CD4-positive, alpha-beta memory T cell (primary cell): ENCODE measurements at regions not wholly inside any gene's neighbourhood (a gene's known extent, or its start where the extent isn't known, plus 50 kb on each side); places are given as distances from the start of the nearest gene placed in this dataset.

Experiments used
- CTCF ChIA-PET: fragments of 350-600 bp; sonication (Branson Sonifier 250); formaldehyde crosslinking; loops from one replicate; lab custom pipeline; 2021; ENCODE audit warnings: inconsistent platforms; ENCODE audit not compliant: partially characterized antibody; lab: Charles Lee
- POLR2A ChIA-PET: fragments of 350-600 bp; sonication (Branson Sonifier 250); formaldehyde crosslinking; loops from one replicate; lab custom pipeline; 2021; ENCODE audit not compliant: partially characterized antibody; lab: Charles Lee
- DNase-seq, 5 donors: peaks; one replicate each; pipeline versions ENCODE4 v3.0.0 to v3.0.0-alpha.2; 2020 to 2022; ENCODE audit warnings: mixed read lengths in 1 of 5
- H3K27ac ChIP-seq: one replicate; pipeline ENCODE4 v1.7.0; 2013; ENCODE audit warnings: low read depth, low read length
- H3K27me3 ChIP-seq: 2 replicates; pipeline ENCODE4 v1.7.0; 2013; ENCODE audit warnings: mild to moderate bottlenecking, low read length, moderate library complexity; ENCODE audit not compliant: insufficient read depth
- H3K36me3 ChIP-seq: 2 replicates; pipeline ENCODE4 v1.7.0; 2013; ENCODE audit warnings: mild to moderate bottlenecking, low read length, moderate library complexity; ENCODE audit not compliant: insufficient read depth
- H3K4me1 ChIP-seq: 2 replicates; pipeline ENCODE4 v1.7.0; 2013; ENCODE audit warnings: mild to moderate bottlenecking, low read length, moderate library complexity; ENCODE audit not compliant: insufficient read depth
- H3K4me3 ChIP-seq, 2 donors: one replicate each; pipeline ENCODE4 v1.7.0; 2013; ENCODE audit warnings: low read length in 2 of 2, mild to moderate bottlenecking in 1 of 2
- H3K9me3 ChIP-seq, 2 donors: one replicate each; pipeline ENCODE4 v1.7.0; 2013; ENCODE audit warnings: low read length in 2 of 2, control low read depth in 1 of 2; ENCODE audit not compliant: control insufficient read depth in 1 of 2
- H3K27ac Mint-ChIP-seq, 7 donors: one replicate each; pipeline ENCODE4 v1.8.0; 2020 to 2021; ENCODE audit warnings: mixed read lengths in 7 of 7, mild to moderate bottlenecking in 6 of 7, inconsistent platforms in 3 of 7, moderate library complexity in 3 of 7
- H3K27me3 Mint-ChIP-seq, 2 donors: one replicate each; pipeline ENCODE4 v1.8.0; 2020 to 2021; ENCODE audit warnings: mixed read lengths in 2 of 2
- H3K36me3 Mint-ChIP-seq, 2 donors: one replicate each; pipeline ENCODE4 v1.8.0; 2020 to 2021; ENCODE audit warnings: mixed read lengths in 2 of 2, inconsistent platforms in 1 of 2, mild to moderate bottlenecking in 1 of 2
- H3K4me1 Mint-ChIP-seq, 4 donors: one replicate each; pipeline ENCODE4 v1.8.0; 2020 to 2021; ENCODE audit warnings: mixed read lengths in 4 of 4, mild to moderate bottlenecking in 1 of 4
- H3K4me3 Mint-ChIP-seq, 8 donors: one replicate each; pipeline ENCODE4 v1.8.0; 2020 to 2021; ENCODE audit warnings: mixed read lengths in 8 of 8, mild to moderate bottlenecking in 7 of 8, moderate library complexity in 6 of 8, inconsistent platforms in 3 of 8
- H3K9me3 Mint-ChIP-seq, 8 donors: one replicate each; pipeline ENCODE4 v1.8.0; 2020 to 2021; ENCODE audit warnings: mixed read lengths in 8 of 8, mild to moderate bottlenecking in 5 of 8, inconsistent platforms in 3 of 8, moderate library complexity in 1 of 8
- intact Hi-C: fragments of 100-400 bp; cut with micrococcal nuclease; formaldehyde crosslinking; loops from one replicate; pipeline ENCODE4 v1.15.1; 2023

- Histone ChIP-seq H3K4me3 (no peak overlapping the region), H3K27ac (no peak overlapping the region), H3K27me3 (no peaks in the 10 kb centered on the region), H3K4me1 (no peaks in the 10 kb centered on the region), H3K36me3 (no peaks in the 10 kb centered on the region), H3K9me3 (no peaks in the 10 kb centered on the region)
- H3K27me3 Mint-ChIP-seq, result no peaks in the 10 kb centered on the region
- no peaks in the 10 kb centered on the region for H3K36me3 Mint-ChIP-seq
- ChIA-PET CTCF (no interaction called here), POLR2A (no interaction called here)
- no peak for DNase-seq
- H3K4me1 Mint-ChIP-seq, result no peaks in the 10 kb centered on the region
- intact Hi-C loops, result no loop called here
- H3K4me3 Mint-ChIP-seq, result no peak overlapping the region
- peaks cover 0 to 14% (median 6%) of the 10 kb centered on the region in 8 donors for H3K9me3 Mint-ChIP-seq
- H3K27ac Mint-ChIP-seq, result no peak overlapping the region
Observed at GRCh38 chr3:74897006-74897405, 282.5 kb upstream of the CNTN3 start.

GRCh38 chr3:74891312-74891711, 276.9 kb upstream of the CNTN3 start:
- intact Hi-C loops, result no loop called here
- Histone ChIP-seq H3K36me3 (no peaks in the 10 kb centered on the region), H3K27me3 (no peaks in the 10 kb centered on the region), H3K9me3 (no peaks in the 10 kb centered on the region), H3K4me3 (no peak overlapping the region), H3K27ac (no peak overlapping the region), H3K4me1 (no peaks in the 10 kb centered on the region)
- Mint-ChIP-seq H3K4me1 (no peaks in the 10 kb centered on the region), H3K4me3 (no peak overlapping the region), H3K27ac (no peak overlapping the region), H3K27me3 (no peaks in the 10 kb centered on the region), H3K36me3 (no peaks in the 10 kb centered on the region), H3K9me3 (peaks cover 0 to 24% (median 6%) of the 10 kb centered on the region in 8 donors)
- POLR2A ChIA-PET, result no interaction called here
- CTCF ChIA-PET, result no interaction called here
- DNase-seq, result no peak

DNA sequence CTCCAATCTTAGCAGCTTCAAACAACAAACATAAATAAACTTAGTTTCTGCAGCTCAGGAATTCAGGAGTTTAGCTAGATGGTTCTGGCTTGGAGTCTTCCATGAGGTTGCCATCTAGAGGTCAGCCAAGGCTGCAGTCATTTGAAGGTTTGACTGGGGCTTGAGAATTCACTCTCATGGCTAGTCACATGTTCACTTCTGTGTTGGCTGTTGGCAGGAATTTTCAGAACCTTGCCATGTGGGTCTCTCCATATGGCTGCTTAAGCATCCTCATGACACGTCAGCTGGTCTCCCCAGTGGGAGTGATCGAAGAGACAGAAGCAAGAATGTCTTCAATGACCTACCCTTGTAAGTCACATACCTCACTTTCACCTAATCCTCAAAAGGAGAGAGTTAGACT, 269.2 kb upstream of the CNTN3 start:
- DNase-seq, result no peak
- CTCF ChIA-PET, result no interaction called here
- intact Hi-C loops, result no loop called here
- Histone ChIP-seq H3K4me3 (no peak overlapping the region), H3K36me3 (no peaks in the 10 kb centered on the region), H3K27me3 (no peaks in the 10 kb centered on the region), H3K4me1 (no peaks in the 10 kb centered on the region), H3K27ac (no peak overlapping the region), H3K9me3 (no peaks in the 10 kb centered on the region)
- Mint-ChIP-seq H3K4me1 (no peaks in the 10 kb centered on the region), H3K9me3 (peaks cover 0 to 22% (median 7%) of the 10 kb centered on the region in 8 donors), H3K4me3 (no peak overlapping the region), H3K27ac (no peak overlapping the region), H3K27me3 (no peaks in the 10 kb centered on the region), H3K36me3 (no peaks in the 10 kb centered on the region)
- POLR2A ChIA-PET, result no interaction called here

DNA sequence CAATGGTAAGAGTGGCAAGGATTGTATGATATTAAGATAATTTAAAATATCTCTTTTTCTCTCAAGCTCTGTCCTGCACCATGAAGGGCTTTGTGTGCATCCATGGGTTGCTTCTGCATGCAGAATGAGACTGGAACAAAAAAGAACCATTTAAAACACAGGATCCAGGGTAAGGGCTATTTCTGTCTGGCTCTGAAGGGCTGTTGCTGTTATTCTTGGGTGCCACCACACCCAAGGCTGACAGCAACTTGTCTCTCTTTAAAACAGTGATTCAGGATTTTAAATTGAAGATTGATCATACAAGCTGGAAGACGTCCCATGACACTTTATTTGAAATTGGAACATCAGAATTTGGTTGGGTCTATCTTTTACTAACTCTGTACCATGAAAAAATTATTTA, 268.8 kb upstream of the CNTN3 start:
- intact Hi-C loops, result no loop called here
- no peaks in the 10 kb centered on the region for H3K27me3 ChIP-seq
- no peak overlapping the region for H3K4me3 Mint-ChIP-seq
- H3K27ac Mint-ChIP-seq, result no peak overlapping the region
- no peaks in the 10 kb centered on the region for H3K36me3 ChIP-seq
- H3K4me1 Mint-ChIP-seq, result no peaks in the 10 kb centered on the region
- no peaks in the 10 kb centered on the region for H3K9me3 ChIP-seq
- no peak for DNase-seq
- H3K9me3 Mint-ChIP-seq, result peaks cover 0 to 20% (median 5%) of the 10 kb centered on the region in 8 donors
- no peaks in the 10 kb centered on the region for H3K36me3 Mint-ChIP-seq
- ChIA-PET CTCF (no interaction called here), POLR2A (no interaction called here)
- no peak overlapping the region for H3K4me3 ChIP-seq
- no peak overlapping the region for H3K27ac ChIP-seq
- H3K4me1 ChIP-seq, result no peaks in the 10 kb centered on the region
- H3K27me3 Mint-ChIP-seq, result no peaks in the 10 kb centered on the region

GRCh38 chr3:74880237-74880636, 265.8 kb upstream of the CNTN3 start:
- H3K27ac Mint-ChIP-seq, result no peak overlapping the region
- H3K4me3 Mint-ChIP-seq, result no peak overlapping the region
- H3K9me3 Mint-ChIP-seq, result peaks cover 2 to 23% (median 7%) of the 10 kb centered on the region in 8 donors
- ChIA-PET CTCF (no interaction called here), POLR2A (no interaction called here)
- H3K4me1 Mint-ChIP-seq, result no peaks in the 10 kb centered on the region
- Histone ChIP-seq H3K9me3 (no peaks in the 10 kb centered on the region), H3K4me1 (no peaks in the 10 kb centered on the region), H3K27ac (no peak overlapping the region), H3K4me3 (no peak overlapping the region), H3K27me3 (no peaks in the 10 kb centered on the region), H3K36me3 (no peaks in the 10 kb centered on the region)
- no peak for DNase-seq
- no peaks in the 10 kb centered on the region for H3K36me3 Mint-ChIP-seq
- intact Hi-C loops, result no loop called here
- no peaks in the 10 kb centered on the region for H3K27me3 Mint-ChIP-seq

DNA sequence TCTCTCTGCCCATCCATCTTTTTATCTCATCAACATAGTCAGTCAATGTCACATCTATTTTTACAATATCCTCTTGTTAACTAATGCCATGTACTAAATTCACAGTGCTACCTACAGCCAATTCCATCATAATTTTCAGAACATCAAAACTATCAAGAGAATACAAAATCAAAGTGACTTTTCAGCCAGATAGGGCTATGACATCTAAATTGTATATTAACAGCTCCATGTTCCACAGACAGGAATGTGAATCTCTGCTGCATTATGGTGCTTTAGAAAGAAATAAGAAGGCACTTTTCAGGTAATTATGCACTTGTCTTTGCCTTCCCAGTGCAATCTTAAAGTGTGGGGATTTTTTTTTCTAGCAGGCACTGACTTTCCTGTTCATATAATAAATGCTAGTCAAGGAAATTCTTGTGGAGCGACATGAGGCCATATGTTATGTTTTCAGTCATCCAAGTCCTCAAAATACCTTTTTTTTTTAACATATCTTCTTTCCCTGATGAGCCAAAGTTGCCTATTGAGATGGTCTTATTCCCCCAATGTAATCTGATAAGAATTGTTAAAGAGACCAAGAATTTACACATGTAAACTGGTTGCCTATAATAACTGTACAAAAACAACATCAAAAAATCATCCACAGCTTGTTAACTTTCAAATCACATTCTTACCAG, 252.0 kb upstream of the CNTN3 start:
- DNase-seq, result no peak
- no peak overlapping the region for H3K27ac Mint-ChIP-seq

GRCh38 chr3:74862476-74862875, 248.0 kb upstream of the CNTN3 start:
- Mint-ChIP-seq H3K36me3 (no peaks in the 10 kb centered on the region), H3K27me3 (no peaks in the 10 kb centered on the region), H3K4me1 (no peaks in the 10 kb centered on the region), H3K27ac (no peak overlapping the region), H3K9me3 (peaks cover 3 to 13% (median 5%) of the 10 kb centered on the region in 8 donors), H3K4me3 (no peak overlapping the region)
- H3K9me3 ChIP-seq, result no peaks in the 10 kb centered on the region
- ChIA-PET CTCF (no interaction called here), POLR2A (no interaction called here)
- no peak for DNase-seq
- no peaks in the 10 kb centered on the region for H3K4me1 ChIP-seq
- H3K27me3 ChIP-seq, result no peaks in the 10 kb centered on the region
- no peaks in the 10 kb centered on the region for H3K36me3 ChIP-seq
- H3K4me3 ChIP-seq, result no peak overlapping the region
- intact Hi-C loops, result no loop called here
- H3K27ac ChIP-seq, result no peak overlapping the region

More for the DNA sequence above, 252.0 kb upstream of the CNTN3 start:
- ChIA-PET POLR2A (no interaction called here), CTCF (no interaction called here)
- Histone ChIP-seq H3K9me3 (no peaks in the 10 kb centered on the region), H3K4me3 (no peak overlapping the region), H3K36me3 (no peaks in the 10 kb centered on the region), H3K27me3 (no peaks in the 10 kb centered on the region), H3K27ac (no peak overlapping the region), H3K4me1 (no peaks in the 10 kb centered on the region)
- no peaks in the 10 kb centered on the region for H3K27me3 Mint-ChIP-seq
- no peaks in the 10 kb centered on the region for H3K36me3 Mint-ChIP-seq
- H3K4me3 Mint-ChIP-seq, result no peak overlapping the region
- no peaks in the 10 kb centered on the region for H3K4me1 Mint-ChIP-seq
- peaks cover 0 to 18% (median 5%) of the 10 kb centered on the region in 8 donors for H3K9me3 Mint-ChIP-seq
- intact Hi-C loops, result no loop called here
